SH-SY5Y (cell line): ENCODE measurements at regions not wholly inside any gene's neighbourhood (a gene's known extent, or its start where the extent isn't known, plus 50 kb on each side); places are given as distances from the start of the nearest gene placed in this dataset.

Experiments used
- GATA2 ChIP-seq: IDR thresholded peaks from 2 replicates; pipeline ENCODE4 v1.6.1; 2011; ENCODE audit warnings: mild to moderate bottlenecking, low read depth, low read length
- GATA3 ChIP-seq: IDR thresholded peaks from 2 replicates; pipeline ENCODE4 v1.6.1; 2011; ENCODE audit warnings: low read depth, mild to moderate bottlenecking, low read length, moderate library complexity

DNA sequence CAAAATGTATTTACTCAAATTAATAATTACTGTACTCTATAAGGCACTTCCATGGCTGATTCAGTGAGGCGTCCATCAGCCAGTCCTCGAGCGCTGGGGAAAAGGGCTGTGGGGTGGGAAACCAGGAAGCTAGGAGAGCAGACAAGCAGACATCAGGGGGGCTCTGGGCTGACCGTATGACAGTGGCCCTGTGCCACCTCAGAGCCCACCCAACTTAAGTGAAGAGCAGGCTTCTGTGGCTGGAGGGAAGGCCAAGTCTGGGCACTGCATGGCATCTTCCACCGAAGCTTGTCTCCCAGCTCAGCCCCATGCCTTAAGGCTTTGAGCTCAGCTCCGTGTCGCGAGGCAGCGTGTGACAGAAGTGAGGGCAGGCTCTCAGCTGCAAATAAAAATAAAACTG is 464.5 kb upstream of the ZMIZ1 start:
- TF ChIP-seq GATA2 (no peak), GATA3 (no peak)
